Astrocyte (in vitro differentiated cells and primary cell): ENCODE measurements at regions not wholly inside any gene's neighbourhood (a gene's known extent, or its start where the extent isn't known, plus 50 kb on each side); places are given as distances from the start of the nearest gene placed in this dataset.
A peak's percentile ranks its signal among the peaks of the same experiment; 100 is the strongest.

Source experiments
- DNase-seq: peaks from one replicate; pipeline ENCODE4 v3.0.0-alpha.2; 2010; ENCODE audit warnings: low read depth
- FAIRE-seq: peaks from 2 replicates; lab custom pipeline; 2011; peaks lifted over from hg19 to GRCh38; lab: Jason Lieb, UNC
- H2AFZ ChIP-seq: 2 replicates; pipeline ENCODE4 v1.6.0; 2012; ENCODE audit warnings: low read depth, low read length, inconsistent platforms
- H3K27ac ChIP-seq: 2 replicates; pipeline ENCODE4 v1.5.1; 2011; ENCODE audit warnings: low read depth, low read length, inconsistent platforms
- H3K27me3 ChIP-seq: 2 replicates; pipeline ENCODE4 v1.6.0; 2011; ENCODE audit warnings: low read length, inconsistent platforms; ENCODE audit not compliant: insufficient read depth
- H3K36me3 ChIP-seq: 2 replicates; pipeline ENCODE4 v1.5.1; 2011; ENCODE audit warnings: low read length, inconsistent platforms; ENCODE audit not compliant: insufficient read depth
- H3K4me1 ChIP-seq: 2 replicates; pipeline ENCODE4 v1.5.1; 2011; ENCODE audit warnings: low read length, inconsistent platforms; ENCODE audit not compliant: insufficient read depth
- H3K4me2 ChIP-seq: 2 replicates; pipeline ENCODE4 v1.6.0; 2012; ENCODE audit warnings: low read length, inconsistent platforms
- H3K4me3 ChIP-seq: 2 replicates; pipeline ENCODE4 v1.5.1; 2011; ENCODE audit warnings: low read depth, mild to moderate bottlenecking, low read length, inconsistent platforms; ENCODE audit not compliant: insufficient read depth
- H3K79me2 ChIP-seq: 2 replicates; pipeline ENCODE4 v1.6.0; 2012; ENCODE audit warnings: mild to moderate bottlenecking, low read length, inconsistent platforms; ENCODE audit not compliant: insufficient read depth
- H3K9ac ChIP-seq: 2 replicates; pipeline ENCODE4 v1.6.0; 2012; ENCODE audit warnings: mild to moderate bottlenecking, low read length, inconsistent platforms
- H3K9me3 ChIP-seq: 2 replicates; pipeline ENCODE4 v1.5.1; 2012; ENCODE audit warnings: low read depth, mild to moderate bottlenecking, low read length, inconsistent platforms; ENCODE audit not compliant: insufficient read depth
- H4K20me1 ChIP-seq: 2 replicates; pipeline ENCODE4 v1.6.0; 2012; ENCODE audit warnings: low read length, inconsistent platforms; ENCODE audit not compliant: insufficient read depth
- H3K27ac Mint-ChIP-seq: one replicate; pipeline ENCODE4 v1.8.0; 2021; ENCODE audit warnings: mild to moderate bottlenecking, mixed read lengths; ENCODE audit not compliant: unreplicated experiment
- H3K27me3 Mint-ChIP-seq: one replicate; pipeline ENCODE4 v1.8.0; 2021; ENCODE audit warnings: low read depth, mixed read lengths; ENCODE audit not compliant: unreplicated experiment
- H3K36me3 Mint-ChIP-seq: one replicate; pipeline ENCODE4 v1.8.0; 2021; ENCODE audit warnings: low read depth, mixed read lengths; ENCODE audit not compliant: unreplicated experiment
- H3K4me1 Mint-ChIP-seq: one replicate; pipeline ENCODE4 v1.8.0; 2021; ENCODE audit warnings: low read depth, mixed read lengths; ENCODE audit not compliant: unreplicated experiment
- H3K4me3 Mint-ChIP-seq: one replicate; pipeline ENCODE4 v1.8.0; 2021; ENCODE audit warnings: mild to moderate bottlenecking, moderate library complexity, mixed read lengths; ENCODE audit not compliant: unreplicated experiment
- H3K9me3 Mint-ChIP-seq: one replicate; pipeline ENCODE4 v1.8.0; 2021; ENCODE audit warnings: mild to moderate bottlenecking, mixed read lengths; ENCODE audit not compliant: unreplicated experiment
- EZH2 ChIP-seq: IDR thresholded peaks from 2 replicates; pipeline ENCODE4 v1.6.1; 2012; ENCODE audit warnings: mild to moderate bottlenecking, low read length, inconsistent platforms; ENCODE audit not compliant: insufficient read depth
- TF ChIP-seq, protein P1 (sequence below): IDR thresholded peaks from 2 replicates; pipeline ENCODE4 v1.5.1; 2011; ENCODE audit warnings: low read depth, mild to moderate bottlenecking, inconsistent platforms, low read length, moderate library complexity; ENCODE audit not compliant: insufficient read depth

DNA sequence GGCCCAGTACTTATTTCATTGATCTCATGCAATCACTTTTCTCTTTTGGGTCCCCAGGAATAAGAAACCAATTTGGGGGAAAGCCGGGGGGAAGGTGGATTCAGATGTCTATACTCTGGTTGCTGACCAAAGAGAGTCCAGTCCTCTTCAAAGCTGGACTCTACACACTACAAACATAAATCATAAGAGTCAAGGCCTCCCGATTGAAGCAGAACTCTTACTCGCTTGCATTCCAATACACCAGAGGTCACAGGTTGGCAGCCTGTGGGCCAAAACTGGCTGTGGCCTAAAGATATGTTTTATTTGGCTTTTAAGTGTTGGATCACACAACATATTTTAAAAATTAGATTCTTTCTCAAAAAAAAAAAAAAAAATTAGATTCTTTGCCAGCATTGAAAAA is 311.4 kb upstream of the MSX2 start:
- Histone ChIP-seq H3K27me3 (no peaks in the 10 kb centered on the region), H3K9me3 (no peaks in the 10 kb centered on the region), H3K36me3 (no peaks in the 10 kb centered on the region), H3K4me1 (peaks cover 15% of the 10 kb centered on the region), H3K4me3 (no peak overlapping the region), H3K9ac (no peak overlapping the region), H3K79me2 (no peaks in the 10 kb centered on the region), H4K20me1 (no peaks in the 10 kb centered on the region), H3K4me2 (no peak overlapping the region), H3K27ac (no peak overlapping the region), H2AFZ (no peak overlapping the region)
- H3K9me3 Mint-ChIP-seq = peaks cover 8% of the 10 kb centered on the region
- peaks cover 12% of the 10 kb centered on the region for H3K27me3 Mint-ChIP-seq
- H3K27ac Mint-ChIP-seq = no peak overlapping the region
- H3K36me3 Mint-ChIP-seq = no peaks in the 10 kb centered on the region
- no peak overlapping the region for H3K4me3 Mint-ChIP-seq
- H3K4me1 Mint-ChIP-seq = peaks cover 15% of the 10 kb centered on the region
- DNase-seq (peak; percentile 60), FAIRE-seq (no peak)
- no peak for TF ChIP-seq EZH2
- TF ChIP-seq, protein P1, sequence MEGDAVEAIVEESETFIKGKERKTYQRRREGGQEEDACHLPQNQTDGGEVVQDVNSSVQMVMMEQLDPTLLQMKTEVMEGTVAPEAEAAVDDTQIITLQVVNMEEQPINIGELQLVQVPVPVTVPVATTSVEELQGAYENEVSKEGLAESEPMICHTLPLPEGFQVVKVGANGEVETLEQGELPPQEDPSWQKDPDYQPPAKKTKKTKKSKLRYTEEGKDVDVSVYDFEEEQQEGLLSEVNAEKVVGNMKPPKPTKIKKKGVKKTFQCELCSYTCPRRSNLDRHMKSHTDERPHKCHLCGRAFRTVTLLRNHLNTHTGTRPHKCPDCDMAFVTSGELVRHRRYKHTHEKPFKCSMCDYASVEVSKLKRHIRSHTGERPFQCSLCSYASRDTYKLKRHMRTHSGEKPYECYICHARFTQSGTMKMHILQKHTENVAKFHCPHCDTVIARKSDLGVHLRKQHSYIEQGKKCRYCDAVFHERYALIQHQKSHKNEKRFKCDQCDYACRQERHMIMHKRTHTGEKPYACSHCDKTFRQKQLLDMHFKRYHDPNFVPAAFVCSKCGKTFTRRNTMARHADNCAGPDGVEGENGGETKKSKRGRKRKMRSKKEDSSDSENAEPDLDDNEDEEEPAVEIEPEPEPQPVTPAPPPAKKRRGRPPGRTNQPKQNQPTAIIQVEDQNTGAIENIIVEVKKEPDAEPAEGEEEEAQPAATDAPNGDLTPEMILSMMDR = no peak

DNA sequence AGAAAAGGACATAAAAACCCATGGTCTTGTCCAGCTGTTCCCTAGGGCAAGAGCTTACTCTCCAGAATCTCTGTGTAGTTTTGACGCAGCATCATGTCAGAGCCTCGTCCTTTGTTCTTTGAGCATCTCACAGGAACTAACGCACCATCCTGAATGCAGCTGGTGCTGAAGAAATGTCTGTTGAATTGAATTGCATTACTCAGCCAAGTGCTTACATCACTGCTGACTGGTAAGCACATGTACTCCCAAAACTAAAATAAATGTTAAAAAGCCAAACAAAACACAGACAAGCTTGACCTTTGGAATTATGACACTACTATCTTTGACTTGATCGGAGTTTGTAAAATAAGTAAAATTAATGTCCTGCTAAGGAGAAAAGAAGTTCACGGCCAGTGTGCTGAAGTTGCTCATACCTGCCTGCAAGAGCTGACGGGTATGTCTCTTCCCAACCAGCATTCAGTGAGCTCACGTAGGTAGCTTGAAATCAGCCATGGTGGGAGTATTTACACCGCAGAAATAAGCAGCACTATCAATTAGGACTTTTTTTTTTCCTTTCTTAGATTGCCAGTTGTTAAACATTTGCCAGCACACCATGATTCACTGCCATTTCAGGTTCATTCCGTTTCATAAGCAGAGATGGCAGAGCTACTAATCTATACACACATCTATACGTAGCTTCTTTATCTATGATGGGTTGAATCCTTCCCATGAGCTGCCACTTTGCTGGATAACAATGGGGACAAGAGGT is 310.6 kb upstream of the MSX2 start:
- Histone ChIP-seq H3K9ac (no peak overlapping the region), H4K20me1 (no peaks in the 10 kb centered on the region), H3K79me2 (no peaks in the 10 kb centered on the region), H3K36me3 (no peaks in the 10 kb centered on the region), H2AFZ (no peak overlapping the region), H3K27ac (no peak overlapping the region), H3K4me1 (peaks cover 15% of the 10 kb centered on the region), H3K4me2 (no peak overlapping the region), H3K27me3 (no peaks in the 10 kb centered on the region), H3K4me3 (no peak overlapping the region), H3K9me3 (no peaks in the 10 kb centered on the region)
- FAIRE-seq (peak; percentile 68), DNase-seq (peak; percentile 98)
- Mint-ChIP-seq H3K9me3 (peaks cover 8% of the 10 kb centered on the region), H3K36me3 (no peaks in the 10 kb centered on the region), H3K27ac (peak overlapping the region; percentile 77), H3K27me3 (peaks cover 12% of the 10 kb centered on the region), H3K4me3 (no peak overlapping the region), H3K4me1 (peaks cover 15% of the 10 kb centered on the region)
- TF ChIP-seq, protein P1 = no peak
- TF ChIP-seq EZH2 = no peak

DNA sequence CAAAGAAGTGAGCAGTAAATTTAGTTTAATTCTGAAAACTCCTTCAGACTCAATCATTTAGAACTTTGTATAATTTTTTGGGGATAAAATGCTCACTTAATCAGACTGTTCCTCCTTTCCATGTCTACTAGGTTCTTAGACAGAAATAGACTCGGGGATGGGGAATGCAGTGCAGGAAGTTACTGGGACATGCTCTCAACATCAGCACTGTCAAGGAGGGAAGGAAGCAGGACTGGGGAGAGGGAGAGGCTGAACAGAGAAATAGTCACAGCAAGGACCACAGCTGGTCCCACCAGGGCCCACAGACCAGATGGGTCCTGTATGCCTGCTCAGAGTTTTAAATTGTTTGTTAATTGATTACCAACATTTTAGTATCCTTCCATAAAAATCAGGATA is 310.1 kb upstream of the MSX2 start:
- Mint-ChIP-seq H3K36me3 (no peaks in the 10 kb centered on the region), H3K27me3 (peaks cover 14% of the 10 kb centered on the region), H3K4me1 (peaks cover 15% of the 10 kb centered on the region), H3K9me3 (peaks cover 5% of the 10 kb centered on the region), H3K27ac (peak overlapping the region; percentile 56), H3K4me3 (no peak overlapping the region)
- Histone ChIP-seq H3K27me3 (no peaks in the 10 kb centered on the region), H3K4me1 (peaks cover 15% of the 10 kb centered on the region), H2AFZ (no peak overlapping the region), H3K79me2 (no peaks in the 10 kb centered on the region), H4K20me1 (no peaks in the 10 kb centered on the region), H3K9me3 (no peaks in the 10 kb centered on the region), H3K27ac (no peak overlapping the region), H3K4me3 (no peak overlapping the region), H3K9ac (no peak overlapping the region), H3K36me3 (no peaks in the 10 kb centered on the region), H3K4me2 (no peak overlapping the region)
- DNase-seq (peak; percentile 30), FAIRE-seq (no peak)
- TF ChIP-seq EZH2 = no peak
